HepG2 (cell line): ENCODE measurements at regions not wholly inside any gene's neighbourhood (a gene's known extent, or its start where the extent isn't known, plus 50 kb on each side); places are given as distances from the start of the nearest gene placed in this dataset.

ENCODE experiments used
- ATAC-seq: fragments of 200-7000 bp; cut with Tn5 transposase; 3 replicates; pipeline ENCODE4 v1.9.1; 2020; ENCODE audit warnings: mild to moderate bottlenecking, moderate library complexity
- BruUV-seq: library from RNA; stranded (reverse); fragments of 400-500 nt; replicated peaks from 2 replicates; lab custom pipeline; 2021; lab: Mats Ljungman, UMichigan
- CTCF ChIA-PET: fragments of 300-600 bp; formaldehyde crosslinking; extraction: SDS; loops from one replicate; lab custom pipeline; 2021; ENCODE audit warnings: low total read pairs, inconsistent platforms, low intra/inter-chr PET ratio; lab: Yijun Ruan, JAX
- POLR2A ChIA-PET: fragments of 350-600 bp; sonication (Branson Sonifier 250); formaldehyde crosslinking; loops from one replicate; lab custom pipeline; 2020; ENCODE audit warnings: antibody characterized with exemption, inconsistent platforms; lab: Yijun Ruan, JAX
- DNase-seq: peaks from one replicate; pipeline ENCODE4 v3.0.0-alpha.2; 2015; ENCODE audit warnings: low spot score
- FAIRE-seq: peaks from 3 replicates; lab custom pipeline; 2011; peaks lifted over from hg19 to GRCh38; lab: Jason Lieb, UNC
- H2AFZ ChIP-seq: one replicate; pipeline ENCODE4 v1.6.1; 2011; ENCODE audit warnings: low read length, inconsistent platforms
- H3K27ac ChIP-seq: fragments of 300-600 bp; 3 replicates; pipeline ENCODE4 v1.8.0; 2011; ENCODE audit warnings: mixed run types, mild to moderate bottlenecking, mixed read lengths, low read length, inconsistent platforms; ENCODE audit not compliant: insufficient read depth; ENCODE audit errors: extremely low read length
- H3K27me3 ChIP-seq, 2 experiments: fragments of 200-600 bp in 1 of 2; 2 replicates in 1 of 2; 3 replicates in 1 of 2; pipeline versions ENCODE4 v1.6.0 to v1.8.0; 2011; ENCODE audit warnings: low read length in 2 of 2, mild to moderate bottlenecking in 2 of 2, moderate library complexity in 2 of 2, inconsistent platforms in 1 of 2; ENCODE audit not compliant: insufficient read depth in 2 of 2, control insufficient read depth in 1 of 2
- H3K36me3 ChIP-seq, 2 experiments: fragments of 200-600 bp in 1 of 2; replicated peaks in 1 of 2; 2 replicates in 1 of 2; 3 replicates in 1 of 2; pipeline versions ENCODE4 v1.5.1 to v1.8.0; 2011; ENCODE audit warnings: low read length in 2 of 2, inconsistent platforms in 1 of 2; ENCODE audit not compliant: insufficient read depth in 2 of 2, control insufficient read depth in 1 of 2
- H3K4me1 ChIP-seq: 2 replicates; pipeline ENCODE4 v1.5.1; 2012; ENCODE audit warnings: low read length, inconsistent platforms; ENCODE audit not compliant: insufficient read depth
- H3K4me2 ChIP-seq: 2 replicates; pipeline ENCODE4 v1.6.0; 2011; ENCODE audit warnings: low read depth, low read length, inconsistent platforms
- H3K4me3 ChIP-seq, 3 experiments: fragments of 200-600 bp in 1 of 3; sonication (generic), shearing (Covaris generic) in 1 of 3; replicated peaks in 1 of 3; 2 replicates each; pipeline ENCODE4 v1.5.1; 2011 to 2016; ENCODE audit warnings: low read length in 3 of 3, inconsistent platforms in 2 of 3, low read depth in 2 of 3, mild to moderate bottlenecking in 2 of 3, control low read depth in 1 of 3, mixed read lengths in 1 of 3; ENCODE audit not compliant: insufficient read depth in 1 of 3
- H3K79me2 ChIP-seq: one replicate; pipeline ENCODE4 v1.6.1; 2011; ENCODE audit warnings: low read length, inconsistent platforms; ENCODE audit not compliant: insufficient read depth
- H3K9ac ChIP-seq: 2 replicates; pipeline ENCODE4 v1.6.0; 2011; ENCODE audit warnings: mild to moderate bottlenecking, low read depth, low read length, inconsistent platforms; ENCODE audit not compliant: insufficient read depth
- H3K9me3 ChIP-seq: 2 replicates; pipeline ENCODE4 v1.5.1; 2012; ENCODE audit warnings: mild to moderate bottlenecking, low read length
- H4K20me1 ChIP-seq: 2 replicates; pipeline ENCODE4 v1.6.0; 2011; ENCODE audit warnings: inconsistent platforms, mild to moderate bottlenecking, low read length, moderate library complexity; ENCODE audit not compliant: insufficient read depth
- CAMTA2 ChIP-seq: sonication (generic); formaldehyde crosslinking; IDR thresholded peaks from 2 replicates; pipeline ENCODE4 v1.4.0; 2020; ENCODE audit warnings: mild to moderate bottlenecking, missing genetic modification reagents, borderline replicate concordance
- CENPT ChIP-seq: sonication (generic); formaldehyde crosslinking; IDR thresholded peaks from 2 replicates; pipeline ENCODE4 v1.8.0; 2022; ENCODE audit warnings: low read depth, mild to moderate bottlenecking, moderate library complexity, missing genetic modification reagents
- ETS1 ChIP-seq: sonication (generic); formaldehyde crosslinking; IDR thresholded peaks from 2 replicates; pipeline ENCODE4 v1.4.0; 2020; ENCODE audit warnings: missing genetic modification reagents
- HNRNPL ChIP-seq: fragments of 200-400 bp; formaldehyde crosslinking; IDR thresholded peaks from 2 replicates; pipeline ENCODE4 v1.6.1; 2017; ENCODE audit warnings: mild to moderate bottlenecking, low read depth, low read length
- IRF9 ChIP-seq: sonication (generic); formaldehyde crosslinking; IDR thresholded peaks from 2 replicates; pipeline ENCODE4 v1.8.0; 2022; ENCODE audit warnings: missing genetic modification reagents, mild to moderate bottlenecking, borderline replicate concordance
- POLR2AphosphoS2 ChIP-seq: IDR thresholded peaks from 2 replicates; pipeline ENCODE4 v1.6.1; 2011; ENCODE audit warnings: low read depth, low read length, improper control_type of control experiment
- SMC3 ChIP-seq: IDR thresholded peaks from 2 replicates; pipeline ENCODE4 v1.6.1; 2011; ENCODE audit warnings: low read length, improper control_type of control experiment
- STAG1 ChIP-seq: sonication (generic); formaldehyde crosslinking; IDR thresholded peaks from 2 replicates; pipeline ENCODE4 v1.4.0; 2020; ENCODE audit warnings: missing genetic modification reagents
- U2AF1 ChIP-seq: fragments of 200-400 bp; formaldehyde crosslinking; optimal IDR thresholded peaks from 2 replicates; pipeline ENCODE3; 2017; ENCODE audit warnings: mild to moderate bottlenecking, low read depth, low read length
- ZMYM4 ChIP-seq: sonication (generic); formaldehyde crosslinking; IDR thresholded peaks from 2 replicates; pipeline ENCODE4 v1.8.1; 2023; ENCODE audit warnings: mild to moderate bottlenecking, missing genetic modification reagents
- ZNF24 ChIP-seq: fragments of 450-650 bp; IDR thresholded peaks from 2 replicates; pipeline ENCODE4 v1.6.1; 2017; ENCODE audit warnings: antibody characterized with exemption, mild to moderate bottlenecking
- ZNF367 ChIP-seq: sonication (generic); formaldehyde crosslinking; IDR thresholded peaks from 2 replicates; pipeline ENCODE4 v1.4.0; 2020; ENCODE audit warnings: missing genetic modification reagents, borderline replicate concordance
- ZNF496 ChIP-seq: sonication (generic); formaldehyde crosslinking; IDR thresholded peaks from 2 replicates; pipeline ENCODE4 v1.8.1; 2023; ENCODE audit warnings: mild to moderate bottlenecking, moderate library complexity, missing genetic modification reagents; ENCODE audit not compliant: insufficient replicate concordance
- ZNF646 ChIP-seq: sonication (generic); formaldehyde crosslinking; IDR thresholded peaks from 2 replicates; pipeline ENCODE4 v1.9.0; 2021; ENCODE audit warnings: mild to moderate bottlenecking, missing genetic modification reagents
- ZNF768 ChIP-seq: sonication (generic); formaldehyde crosslinking; IDR thresholded peaks from 2 replicates; pipeline ENCODE4 v1.4.0; 2020; ENCODE audit warnings: missing genetic modification reagents
- ZNF790 ChIP-seq: sonication (generic); formaldehyde crosslinking; IDR thresholded peaks from 2 replicates; pipeline ENCODE4 v1.8.0; 2022; ENCODE audit warnings: missing genetic modification reagents, mild to moderate bottlenecking, borderline replicate concordance
- ZNF850 ChIP-seq: sonication (generic); formaldehyde crosslinking; conservative IDR thresholded peaks from 2 replicates; pipeline ENCODE4 v1.9.0; 2021; ENCODE audit warnings: mild to moderate bottlenecking, missing genetic modification reagents
- ZNF891 ChIP-seq: sonication (generic); formaldehyde crosslinking; IDR thresholded peaks from 2 replicates; pipeline ENCODE4 v1.5.0; 2020; ENCODE audit warnings: mild to moderate bottlenecking, missing genetic modification reagents
- WGBS: methylation state at CpG from one replicate; pipeline ENCODE4 v1.1.6; 2017; ENCODE audit warnings: low lambda C conversion rate; 5-methylcytosine and 5-hydroxymethylcytosine counted together
- in situ Hi-C: cut with HindIII; loops from 2 replicates; pipeline ENCODE4 v1.10.0; 2017; ENCODE audit warnings: low pct_unique_long_range_greater_than_20kb; ENCODE audit not compliant: extremely low pct_ligation_motif_present
- intact Hi-C: fragments of 100-400 bp; cut with micrococcal nuclease; formaldehyde crosslinking; loops from one replicate; pipeline ENCODE4 v1.10.0; 2022; ENCODE audit not compliant: unreplicated experiment

GRCh38 chr6:139895205-139895793 lies 520.9 kb upstream of the CITED2 start:
- H3K9ac ChIP-seq = no peak overlapping the region
- intact Hi-C loops (no loop called here), in situ Hi-C loops (no loop called here)
- no peaks in the 10 kb centered on the region for H3K27me3 ChIP-seq
- H3K27ac ChIP-seq = no peak overlapping the region
- no peaks in the 10 kb centered on the region for H3K36me3 ChIP-seq
- no peak overlapping the region for H2AFZ ChIP-seq
- WGBS = 35% methylated on average over 1 of the region's 1 CpG
- H3K79me2 ChIP-seq = no peaks in the 10 kb centered on the region
- no TSS peak for BruUV-seq
- H3K4me2 ChIP-seq = no peak overlapping the region
- no peak overlapping the region for H3K4me3 ChIP-seq
- POLR2A ChIA-PET = no interaction called here
- DNase-seq (no peak), ATAC-seq (no peak), FAIRE-seq (no peak)
- H4K20me1 ChIP-seq = no peaks in the 10 kb centered on the region
- CTCF ChIA-PET = no interaction called here
- no peaks in the 10 kb centered on the region for H3K4me1 ChIP-seq
- H3K9me3 ChIP-seq = no peaks in the 10 kb centered on the region
- TF ChIP-seq ZNF850 (no peak), STAG1 (CRISPR knock-in tag) (peak; percentile 35), ETS1 (CRISPR knock-in tag) (no peak), ZMYM4 (no peak), SMC3 (peak; percentile 29; the same call in 1 of the 2 replicates), ZNF24 (no peak), IRF9 (CRISPR knock-in tag) (no peak), ZNF768 (CRISPR knock-in tag) (peak; percentile 60; the same call in 1 of the 2 replicates), U2AF1 (no peak), CENPT (CRISPR knock-in tag) (no peak), ZNF367 (CRISPR knock-in tag) (no peak), CAMTA2 (no peak), ZNF891 (CRISPR knock-in tag) (no peak), HNRNPL (no peak), ZNF496 (CRISPR knock-in tag) (no peak), ZNF790 (no peak), ZNF646 (CRISPR knock-in tag) (no peak), POLR2AphosphoS2 (no peak)
